Glutamatergic neuron (in vitro differentiated cells): ENCODE measurements at regions not wholly inside any gene's neighbourhood (a gene's known extent, or its start where the extent isn't known, plus 50 kb on each side); places are given as distances from the start of the nearest gene placed in this dataset.
A peak's percentile ranks its signal among the peaks of the same experiment; 100 is the strongest.

ENCODE experiments used
- DNase-seq: peaks from one replicate; pipeline ENCODE4 v3.0.0; 2022
- H3K27ac Mint-ChIP-seq: one replicate; pipeline ENCODE4 v1.8.0; 2020; ENCODE audit warnings: mild to moderate bottlenecking, mixed read lengths, inconsistent platforms; ENCODE audit not compliant: unreplicated experiment
- H3K27me3 Mint-ChIP-seq: one replicate; pipeline ENCODE4 v1.8.0; 2020; ENCODE audit warnings: mild to moderate bottlenecking, moderate library complexity, mixed read lengths, inconsistent platforms; ENCODE audit not compliant: unreplicated experiment
- H3K36me3 Mint-ChIP-seq: one replicate; pipeline ENCODE4 v1.8.0; 2020; ENCODE audit warnings: mild to moderate bottlenecking, mixed read lengths, inconsistent platforms; ENCODE audit not compliant: unreplicated experiment
- H3K4me1 Mint-ChIP-seq: one replicate; pipeline ENCODE4 v1.8.0; 2020; ENCODE audit warnings: mild to moderate bottlenecking, low read depth, mixed read lengths, inconsistent platforms; ENCODE audit not compliant: unreplicated experiment
- H3K4me3 Mint-ChIP-seq: one replicate; pipeline ENCODE4 v1.8.0; 2020; ENCODE audit warnings: mild to moderate bottlenecking, mixed read lengths, inconsistent platforms; ENCODE audit not compliant: unreplicated experiment
- H3K9me3 Mint-ChIP-seq: one replicate; pipeline ENCODE4 v1.8.0; 2020; ENCODE audit warnings: mild to moderate bottlenecking, moderate library complexity, mixed read lengths, inconsistent platforms; ENCODE audit not compliant: unreplicated experiment
- TF ChIP-seq, protein P1 (sequence below): fragments of 200-600 bp; sonication (generic); IDR thresholded peaks from one replicate; pipeline ENCODE4 v1.5.0; 2021; ENCODE audit not compliant: partially characterized antibody, unreplicated experiment

DNA sequence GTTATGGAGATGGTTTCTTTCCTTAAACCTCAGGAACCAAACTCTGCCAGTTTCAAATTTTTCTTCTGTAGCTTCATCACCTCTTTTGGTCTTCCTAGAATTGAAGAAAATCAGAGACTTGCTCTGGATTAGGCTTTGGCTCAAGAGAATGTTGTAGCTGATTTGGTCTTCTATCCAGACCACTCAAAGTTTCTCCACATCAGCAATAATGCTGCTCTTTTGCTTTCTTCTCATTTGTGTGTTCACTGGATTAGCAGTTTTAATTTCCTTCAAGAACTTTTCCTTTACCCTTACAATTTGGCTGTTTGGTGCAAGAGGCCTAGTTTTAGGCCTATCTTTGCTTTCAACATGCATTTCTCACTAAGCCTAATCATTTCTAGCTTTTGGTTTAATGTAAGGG is 78.1 kb upstream of the PLCB4 start:
- H3K36me3 Mint-ChIP-seq = no peaks in the 10 kb centered on the region
- no peak overlapping the region for H3K4me3 Mint-ChIP-seq
- H3K9me3 Mint-ChIP-seq = no peaks in the 10 kb centered on the region
- H3K27me3 Mint-ChIP-seq = no peaks in the 10 kb centered on the region
- H3K27ac Mint-ChIP-seq = no peak overlapping the region
- no peak for DNase-seq
- TF ChIP-seq, protein P1, sequence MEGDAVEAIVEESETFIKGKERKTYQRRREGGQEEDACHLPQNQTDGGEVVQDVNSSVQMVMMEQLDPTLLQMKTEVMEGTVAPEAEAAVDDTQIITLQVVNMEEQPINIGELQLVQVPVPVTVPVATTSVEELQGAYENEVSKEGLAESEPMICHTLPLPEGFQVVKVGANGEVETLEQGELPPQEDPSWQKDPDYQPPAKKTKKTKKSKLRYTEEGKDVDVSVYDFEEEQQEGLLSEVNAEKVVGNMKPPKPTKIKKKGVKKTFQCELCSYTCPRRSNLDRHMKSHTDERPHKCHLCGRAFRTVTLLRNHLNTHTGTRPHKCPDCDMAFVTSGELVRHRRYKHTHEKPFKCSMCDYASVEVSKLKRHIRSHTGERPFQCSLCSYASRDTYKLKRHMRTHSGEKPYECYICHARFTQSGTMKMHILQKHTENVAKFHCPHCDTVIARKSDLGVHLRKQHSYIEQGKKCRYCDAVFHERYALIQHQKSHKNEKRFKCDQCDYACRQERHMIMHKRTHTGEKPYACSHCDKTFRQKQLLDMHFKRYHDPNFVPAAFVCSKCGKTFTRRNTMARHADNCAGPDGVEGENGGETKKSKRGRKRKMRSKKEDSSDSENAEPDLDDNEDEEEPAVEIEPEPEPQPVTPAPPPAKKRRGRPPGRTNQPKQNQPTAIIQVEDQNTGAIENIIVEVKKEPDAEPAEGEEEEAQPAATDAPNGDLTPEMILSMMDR = no peak
- peaks cover 3% of the 10 kb centered on the region for H3K4me1 Mint-ChIP-seq

DNA sequence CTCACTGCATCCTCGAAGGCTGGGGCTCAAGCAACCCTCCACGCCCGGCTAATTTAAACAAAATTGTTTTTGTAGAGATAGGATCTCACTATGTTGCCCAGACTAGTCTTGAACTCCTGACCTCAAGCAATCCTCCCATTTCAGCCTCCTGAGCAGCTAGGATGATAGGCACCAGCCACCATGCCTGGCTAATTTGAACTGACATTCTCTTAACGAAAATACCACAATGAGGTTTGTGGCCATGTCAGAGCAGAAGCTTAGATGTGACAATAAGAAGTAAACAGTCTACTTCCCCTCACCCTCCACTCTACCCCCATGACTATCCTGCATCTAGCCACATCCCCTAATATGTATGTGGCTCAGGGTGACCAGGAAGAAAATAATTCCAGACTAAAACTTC is 74.8 kb upstream of the PLCB4 start:
- no peaks in the 10 kb centered on the region for H3K9me3 Mint-ChIP-seq
- no peak for DNase-seq
- no peak overlapping the region for H3K4me3 Mint-ChIP-seq
- H3K4me1 Mint-ChIP-seq = peaks cover 22% of the 10 kb centered on the region
- H3K36me3 Mint-ChIP-seq = no peaks in the 10 kb centered on the region
- TF ChIP-seq, protein P1 = no peak
- H3K27me3 Mint-ChIP-seq = no peaks in the 10 kb centered on the region
- no peak overlapping the region for H3K27ac Mint-ChIP-seq

DNA sequence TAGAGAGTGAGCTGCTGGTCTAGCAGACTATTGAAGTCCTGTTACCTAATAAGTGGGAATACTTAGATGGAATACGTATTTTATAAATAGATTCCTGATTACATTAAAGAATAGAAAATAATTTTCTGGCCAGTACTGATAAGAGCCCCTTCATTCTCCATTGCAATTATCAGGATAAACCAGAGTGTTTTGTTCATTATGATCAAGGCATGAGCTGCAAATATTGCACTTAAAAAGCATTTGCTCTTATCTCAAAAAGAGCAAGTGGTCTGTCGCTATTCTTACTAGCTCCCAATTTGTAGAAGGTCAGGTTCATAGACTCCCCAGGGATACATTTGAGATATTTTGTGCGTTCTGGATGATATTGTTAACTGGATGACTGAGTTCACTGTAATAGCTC is 73.1 kb upstream of the PLCB4 start:
- TF ChIP-seq, protein P1 = no peak
- H3K4me1 Mint-ChIP-seq = peaks cover 22% of the 10 kb centered on the region
- peaks cover 2% of the 10 kb centered on the region for H3K9me3 Mint-ChIP-seq
- no peaks in the 10 kb centered on the region for H3K36me3 Mint-ChIP-seq
- H3K4me3 Mint-ChIP-seq = no peak overlapping the region
- DNase-seq = no peak
- no peaks in the 10 kb centered on the region for H3K27me3 Mint-ChIP-seq
- no peak overlapping the region for H3K27ac Mint-ChIP-seq

DNA sequence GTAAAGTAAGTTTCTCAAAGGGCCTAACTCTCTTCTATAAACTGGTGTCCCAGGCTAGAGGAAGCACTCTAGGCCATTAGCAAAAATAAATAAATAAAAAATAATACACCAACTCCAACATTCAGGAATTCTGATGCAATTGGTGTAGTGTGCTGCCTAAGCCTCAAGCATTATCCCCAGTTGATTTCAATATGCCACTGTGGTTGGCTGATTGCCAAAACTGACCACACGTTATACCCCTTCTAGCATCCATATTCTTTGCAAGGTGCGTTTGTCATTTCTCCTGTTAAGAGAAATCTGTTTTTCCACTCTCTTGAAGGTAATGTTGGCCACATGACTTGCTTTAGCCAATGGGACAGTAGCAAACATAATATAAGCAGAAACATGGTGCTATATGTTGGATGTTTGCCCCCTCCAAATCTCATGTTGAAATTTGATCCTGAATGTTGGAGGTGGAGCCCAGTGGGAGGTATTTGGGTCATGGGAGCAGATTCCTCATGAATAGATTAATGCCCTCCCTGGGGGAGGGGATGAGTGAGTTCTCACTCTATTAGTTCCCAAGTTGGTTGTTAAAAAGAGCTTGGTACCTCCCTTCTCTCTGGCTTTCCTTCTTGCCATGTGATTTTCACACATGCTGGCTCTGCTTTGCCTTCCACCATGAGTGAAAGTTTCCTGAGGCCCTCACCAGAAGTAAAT is 71.9 kb upstream of the PLCB4 start:
- no peak for DNase-seq
- peak overlapping the region; percentile 74 for H3K4me3 Mint-ChIP-seq
- TF ChIP-seq, protein P1 = no peak
- peaks cover 2% of the 10 kb centered on the region for H3K9me3 Mint-ChIP-seq
- H3K36me3 Mint-ChIP-seq = no peaks in the 10 kb centered on the region
- peaks cover 19% of the 10 kb centered on the region for H3K4me1 Mint-ChIP-seq
- H3K27me3 Mint-ChIP-seq = no peaks in the 10 kb centered on the region
- peak overlapping the region; percentile 91 for H3K27ac Mint-ChIP-seq

DNA sequence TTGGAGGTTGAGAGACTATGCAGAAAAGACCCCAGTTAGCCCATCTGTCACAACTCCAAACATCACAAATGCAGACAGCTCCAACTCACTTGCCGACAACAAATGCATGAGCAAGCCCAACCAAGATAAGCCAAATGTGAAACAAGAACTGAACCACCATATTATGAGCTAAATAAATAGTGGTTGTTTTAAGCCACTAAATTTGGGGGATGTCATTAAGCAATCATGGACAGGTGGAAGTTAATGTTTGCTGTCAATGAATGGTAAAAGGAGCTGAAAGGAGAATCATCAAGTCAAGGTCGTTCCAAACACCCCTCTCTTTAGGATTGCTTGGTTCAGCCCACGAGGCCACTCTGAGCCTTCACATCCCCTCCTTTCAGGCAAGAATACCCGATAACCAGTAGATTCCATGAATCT is 71.2 kb upstream of the PLCB4 start:
- H3K27me3 Mint-ChIP-seq = no peaks in the 10 kb centered on the region
- TF ChIP-seq, protein P1 = no peak
- H3K9me3 Mint-ChIP-seq = peaks cover 2% of the 10 kb centered on the region
- peak overlapping the region; percentile 91 for H3K27ac Mint-ChIP-seq
- DNase-seq = peak; percentile 27
- peak overlapping the region; percentile 74 for H3K4me3 Mint-ChIP-seq
- no peaks in the 10 kb centered on the region for H3K36me3 Mint-ChIP-seq
- peaks cover 19% of the 10 kb centered on the region for H3K4me1 Mint-ChIP-seq
